KG1 (cell line): ENCODE measurements at regions not wholly inside any gene's neighbourhood (a gene's known extent, or its start where the extent isn't known, plus 50 kb on each side); places are given as distances from the start of the nearest gene placed in this dataset.

ENCODE experiments used
- DNase-seq: peaks from one replicate; lab custom pipeline; 2025; lab: John Stamatoyannopoulos, UW

DNA sequence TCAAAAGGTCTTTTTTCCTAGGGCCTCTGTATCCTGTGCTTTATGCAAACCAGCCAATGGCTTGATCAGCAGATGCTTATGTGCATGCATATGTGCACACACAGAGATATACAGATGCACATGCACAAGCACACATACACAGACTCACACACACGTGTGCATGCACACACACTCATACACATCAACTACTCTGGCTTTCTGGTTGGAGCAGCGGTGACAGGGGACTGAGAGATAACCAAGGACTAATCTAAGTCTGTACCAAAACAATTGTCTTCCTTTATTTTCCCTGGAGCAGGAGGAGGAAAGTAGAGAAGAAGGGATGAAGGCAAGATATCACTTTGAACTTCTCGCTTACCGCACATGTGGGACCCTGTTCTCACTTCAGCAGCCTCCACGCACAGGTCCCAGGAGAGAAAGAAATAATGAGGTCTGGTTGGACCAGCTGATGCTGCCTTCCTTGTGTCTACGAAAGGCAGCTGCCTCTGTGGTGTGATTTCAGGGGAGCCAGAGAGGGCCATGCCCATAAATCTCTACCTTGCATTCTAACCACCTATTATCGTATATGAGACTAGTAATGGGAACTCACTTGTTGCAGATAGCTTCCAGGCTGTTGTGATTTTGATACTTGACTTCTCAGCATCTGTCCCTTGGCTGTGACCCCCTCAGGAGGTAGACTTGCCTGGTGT lies 338.0 kb downstream of the EN1 start:
- no peak for DNase-seq

DNA sequence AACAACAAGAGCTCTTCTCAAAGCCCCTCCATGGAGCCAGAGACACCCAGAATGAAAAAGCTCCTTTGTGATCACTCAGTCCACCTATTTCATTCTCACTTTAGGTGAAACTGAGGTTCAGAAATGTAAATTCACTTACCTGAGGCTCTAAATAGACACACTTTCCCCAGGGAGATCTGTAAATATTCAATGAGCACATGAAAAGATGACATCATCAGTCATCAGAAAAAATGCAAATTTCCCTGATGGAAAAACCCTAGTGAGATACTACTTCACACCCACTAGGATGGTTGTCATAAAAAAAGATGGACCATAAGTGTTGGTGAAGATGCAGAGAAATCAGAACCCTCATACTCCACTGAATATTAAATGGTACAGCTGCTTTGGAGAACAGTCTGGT lies 339.2 kb downstream of the EN1 start:
- no peak for DNase-seq

DNA sequence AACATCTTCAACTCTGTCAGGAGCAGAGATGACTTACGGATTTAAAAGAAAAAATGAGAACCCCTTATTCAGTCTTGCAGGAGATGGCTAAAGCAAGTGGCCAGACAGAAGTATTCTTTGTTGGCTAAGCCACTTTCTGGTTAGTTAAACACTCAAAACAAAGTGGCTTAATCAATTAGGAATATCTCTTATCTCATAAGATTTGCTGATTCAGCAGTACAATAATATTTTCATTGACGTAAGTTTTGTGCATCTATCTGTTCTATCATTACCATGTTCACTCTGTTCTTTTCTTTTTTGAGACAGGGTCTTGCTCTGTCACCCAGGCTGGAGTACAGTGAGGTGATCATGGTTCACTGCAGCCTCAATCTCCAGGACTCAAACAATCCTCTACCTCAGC lies 342.0 kb downstream of the EN1 start:
- DNase-seq: no peak

DNA sequence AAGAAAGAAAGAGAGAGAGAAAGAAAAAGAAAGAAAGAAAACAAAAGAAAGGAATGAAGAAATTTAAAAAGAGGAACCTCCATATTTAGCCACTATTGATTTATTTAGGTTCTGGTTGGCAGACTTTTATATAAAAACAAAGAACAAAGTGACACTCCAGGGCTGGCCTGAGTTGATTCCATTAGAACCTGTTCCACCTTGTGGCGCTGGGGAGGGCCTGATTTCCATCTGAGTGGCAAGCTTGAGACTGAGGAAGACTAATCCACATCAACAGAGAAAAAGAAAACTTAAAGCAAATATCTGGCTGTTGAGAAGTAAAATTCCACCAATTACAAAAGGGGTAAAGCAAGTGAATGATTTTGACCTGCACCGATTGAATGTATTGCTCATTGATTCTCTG lies 345.3 kb downstream of the EN1 start:
- no peak for DNase-seq

DNA sequence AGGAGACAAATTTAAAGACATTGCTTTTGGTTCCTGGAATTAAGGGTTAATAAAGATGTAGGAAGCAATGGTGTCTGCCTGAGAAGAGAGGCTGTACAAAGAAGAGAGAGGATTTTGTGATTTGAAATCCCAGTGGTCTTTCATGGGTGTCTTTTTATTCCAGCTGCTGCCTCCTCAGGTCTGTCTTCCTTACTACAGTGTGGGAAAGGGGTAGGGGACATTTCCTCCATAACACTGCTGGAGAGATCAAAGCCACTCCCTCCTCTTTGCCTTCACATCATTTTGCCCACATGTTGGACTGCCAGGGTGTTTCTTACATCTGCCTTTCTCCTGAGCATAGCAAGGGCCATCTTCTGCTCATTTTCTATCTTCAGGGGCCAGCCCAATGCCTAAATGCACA lies 348.5 kb downstream of the EN1 start:
- no peak for DNase-seq

DNA sequence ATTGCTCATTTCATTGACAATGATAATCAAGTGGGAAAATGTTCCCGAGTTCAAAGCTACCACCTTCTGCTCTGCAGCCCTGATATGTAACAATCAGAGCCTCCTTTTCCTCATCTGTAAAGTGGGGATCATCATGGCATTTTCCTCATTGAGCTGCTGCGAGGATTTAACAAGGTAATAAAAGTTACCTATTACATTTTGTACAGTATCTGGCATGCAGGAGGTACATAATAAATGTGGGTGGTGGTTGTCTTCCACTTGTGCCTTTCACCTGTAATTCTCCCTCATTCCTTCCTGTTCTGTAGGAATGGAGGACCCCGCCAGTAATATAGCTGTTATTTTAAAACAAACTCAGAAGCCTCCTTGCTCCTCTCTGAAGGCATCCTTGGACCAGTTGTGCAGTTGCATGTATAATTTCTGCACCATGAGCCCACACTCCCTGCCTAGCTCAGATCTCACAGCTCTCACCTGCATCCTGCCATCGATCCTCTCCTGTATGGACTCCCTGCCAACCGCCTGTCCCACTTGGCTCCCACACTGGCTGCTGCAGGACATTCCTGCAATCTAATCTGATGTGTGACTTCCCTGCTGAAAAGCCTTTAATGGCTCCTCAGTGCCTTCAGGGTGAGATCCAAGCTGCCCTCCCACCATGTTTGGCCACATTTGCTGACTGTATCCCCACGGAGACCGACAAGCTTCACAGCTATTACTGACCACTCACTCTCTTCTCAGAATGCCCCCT lies 350.4 kb downstream of the EN1 start:
- DNase-seq: no peak

DNA sequence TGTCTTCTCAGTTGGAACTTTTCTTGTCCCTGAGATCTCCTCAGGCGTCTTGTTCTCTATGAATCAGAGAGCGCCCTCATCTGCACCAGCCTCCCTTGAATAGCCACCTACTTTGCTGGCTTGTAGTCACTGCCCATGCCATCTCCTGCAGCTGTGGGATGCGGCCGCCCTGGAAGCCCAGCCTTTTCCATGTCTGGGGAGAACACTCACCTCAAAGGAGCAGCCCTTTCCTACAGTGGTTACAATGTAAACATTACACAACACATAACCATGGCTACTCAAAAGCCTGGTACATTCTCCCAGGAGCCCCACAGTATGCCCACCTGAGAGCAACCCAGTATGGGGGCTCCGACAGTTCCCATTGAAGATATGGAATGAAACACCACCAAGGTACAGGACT lies 351.0 kb downstream of the EN1 start:
- no peak for DNase-seq

DNA sequence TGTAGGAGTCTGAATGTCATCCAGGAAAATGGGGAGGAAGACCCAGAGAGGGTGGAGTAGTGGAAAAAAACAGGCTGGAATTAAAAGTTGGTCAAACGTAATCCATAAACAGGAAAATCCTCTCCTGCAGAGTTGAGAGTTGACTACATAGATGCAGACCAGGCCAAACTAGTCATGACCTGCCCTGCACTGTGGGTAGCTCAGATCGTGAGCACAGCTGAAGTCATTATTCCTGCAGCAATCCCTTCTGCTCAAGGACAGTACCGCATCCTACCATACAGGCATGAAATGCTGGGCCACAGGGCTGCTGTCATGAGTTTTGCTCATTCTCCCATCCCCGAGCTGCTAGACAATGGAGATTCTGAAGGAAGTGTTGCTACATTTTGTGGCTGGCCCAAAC lies 352.2 kb downstream of the EN1 start:
- DNase-seq: no peak

DNA sequence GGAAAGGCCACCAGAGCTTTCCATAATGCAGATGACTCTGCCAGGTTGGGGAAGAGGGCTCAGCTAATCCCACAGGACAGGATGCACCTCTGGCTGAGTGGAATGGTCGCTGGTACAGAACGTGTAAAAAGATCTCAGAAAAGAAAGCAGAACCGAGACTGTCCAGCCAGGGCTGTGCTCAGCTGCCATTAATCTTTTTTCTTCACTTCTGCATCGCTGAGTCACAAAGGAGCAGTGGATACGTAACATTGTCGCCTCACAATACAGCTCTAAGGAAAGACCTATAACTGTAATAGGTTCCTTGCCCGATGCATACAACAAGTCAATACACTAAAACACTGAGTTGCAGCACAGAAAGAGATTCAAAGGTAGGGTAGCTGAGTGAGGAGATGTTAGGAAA lies 354.2 kb downstream of the EN1 start:
- DNase-seq: no peak

DNA sequence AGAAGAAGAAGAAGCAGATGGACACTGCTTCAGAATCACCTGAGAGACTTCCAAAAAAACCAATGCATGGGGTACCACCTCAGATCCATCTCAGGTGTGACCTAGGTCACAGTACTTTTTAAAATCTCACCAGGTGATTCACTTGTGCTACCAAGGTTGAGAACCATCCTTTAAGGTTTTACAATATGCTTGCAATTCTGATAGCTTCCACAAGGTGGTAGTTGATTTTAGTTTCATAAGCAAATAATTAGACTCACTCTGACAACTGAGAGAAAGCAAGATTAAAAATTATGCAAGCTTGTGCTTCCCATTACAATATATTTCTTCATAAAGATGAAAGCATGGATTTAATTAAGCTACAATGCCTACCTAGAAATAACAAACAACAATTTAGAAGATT lies 355.1 kb downstream of the EN1 start:
- no peak for DNase-seq

DNA sequence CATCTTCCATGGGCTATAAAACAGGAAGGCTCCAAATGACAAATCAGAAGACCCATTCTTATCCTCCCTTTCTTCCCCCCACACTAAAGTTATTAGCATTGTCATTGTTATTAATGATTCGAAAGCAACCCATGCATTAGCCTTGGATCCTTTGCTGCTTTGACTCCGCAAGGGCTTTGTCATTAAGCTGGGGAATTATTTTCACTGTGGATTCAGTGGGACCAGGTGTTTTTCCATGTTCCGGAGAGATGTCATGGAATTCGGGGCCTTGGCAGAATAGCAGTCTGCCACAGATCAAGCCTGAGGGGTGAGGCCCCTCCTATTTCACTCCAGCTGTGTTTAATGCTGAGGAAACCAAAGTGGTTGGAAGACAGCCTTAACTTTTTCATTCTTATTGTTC lies 357.1 kb downstream of the EN1 start:
- no peak for DNase-seq

DNA sequence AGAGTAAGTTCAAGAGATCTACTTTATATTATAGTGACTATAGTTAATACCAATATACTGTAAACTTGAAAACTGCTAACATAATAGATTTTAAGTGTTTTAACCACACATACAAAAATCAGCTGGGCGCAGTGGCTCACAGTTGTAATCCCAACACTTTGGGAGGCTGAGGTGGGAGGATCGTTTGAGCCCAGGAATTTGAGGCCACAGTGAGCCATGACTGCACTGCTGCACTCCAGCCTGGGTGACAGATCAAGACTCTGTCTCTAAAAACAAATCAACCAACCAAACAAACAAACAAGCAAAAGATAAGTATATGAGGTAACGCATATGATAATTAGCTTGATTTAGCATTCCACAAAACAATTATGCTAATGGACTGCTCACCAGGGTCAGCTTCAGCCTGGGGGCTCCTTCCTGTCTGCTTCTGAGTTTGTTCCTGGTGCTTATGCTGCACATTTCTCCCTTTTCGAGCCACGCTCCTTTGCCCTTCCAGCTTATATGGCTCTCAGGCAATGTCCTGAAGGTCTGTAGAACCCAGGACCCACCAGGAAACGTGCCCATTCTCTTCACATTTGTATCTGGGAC lies 357.6 kb downstream of the EN1 start:
- no peak for DNase-seq

DNA sequence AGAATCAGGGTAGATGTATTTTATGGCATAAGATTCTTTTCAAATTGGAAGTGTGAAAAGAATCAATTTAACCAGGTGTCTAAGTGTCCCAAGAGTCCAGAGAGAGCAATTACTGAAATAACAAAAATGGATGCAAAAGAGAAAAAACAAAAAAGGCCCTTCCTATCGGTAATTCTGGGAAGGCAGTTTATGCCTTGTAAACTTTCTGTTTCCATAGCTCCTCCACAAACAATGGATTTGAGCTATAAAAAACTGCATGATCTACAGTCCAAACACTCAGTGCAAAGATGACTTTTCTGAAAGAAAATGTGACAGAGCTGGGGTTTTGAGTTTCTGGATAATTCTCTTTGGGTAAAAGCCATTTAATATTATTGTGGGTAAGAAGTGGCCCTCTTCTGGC lies 366.1 kb downstream of the EN1 start:
- no peak for DNase-seq

DNA sequence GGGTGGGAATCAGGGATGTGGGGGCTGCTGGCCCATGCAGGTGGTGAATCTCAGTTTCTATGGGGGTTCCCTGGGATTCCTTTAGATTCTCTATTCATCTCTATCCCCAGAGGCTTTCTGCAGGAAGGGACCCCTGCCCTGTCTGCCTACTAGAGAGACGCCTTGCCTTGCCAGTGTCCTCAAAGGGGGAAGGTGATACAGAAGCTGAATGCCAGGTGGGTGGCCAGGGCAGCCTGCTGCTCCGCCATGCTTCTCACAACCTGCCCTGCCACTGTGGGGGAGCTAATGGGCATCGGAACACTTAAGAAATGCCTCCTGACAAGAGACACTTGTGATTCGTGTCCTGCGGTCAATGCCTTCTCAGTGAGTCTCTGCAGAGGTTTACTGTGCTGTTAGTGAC lies 368.4 kb downstream of the EN1 start:
- DNase-seq: no peak

DNA sequence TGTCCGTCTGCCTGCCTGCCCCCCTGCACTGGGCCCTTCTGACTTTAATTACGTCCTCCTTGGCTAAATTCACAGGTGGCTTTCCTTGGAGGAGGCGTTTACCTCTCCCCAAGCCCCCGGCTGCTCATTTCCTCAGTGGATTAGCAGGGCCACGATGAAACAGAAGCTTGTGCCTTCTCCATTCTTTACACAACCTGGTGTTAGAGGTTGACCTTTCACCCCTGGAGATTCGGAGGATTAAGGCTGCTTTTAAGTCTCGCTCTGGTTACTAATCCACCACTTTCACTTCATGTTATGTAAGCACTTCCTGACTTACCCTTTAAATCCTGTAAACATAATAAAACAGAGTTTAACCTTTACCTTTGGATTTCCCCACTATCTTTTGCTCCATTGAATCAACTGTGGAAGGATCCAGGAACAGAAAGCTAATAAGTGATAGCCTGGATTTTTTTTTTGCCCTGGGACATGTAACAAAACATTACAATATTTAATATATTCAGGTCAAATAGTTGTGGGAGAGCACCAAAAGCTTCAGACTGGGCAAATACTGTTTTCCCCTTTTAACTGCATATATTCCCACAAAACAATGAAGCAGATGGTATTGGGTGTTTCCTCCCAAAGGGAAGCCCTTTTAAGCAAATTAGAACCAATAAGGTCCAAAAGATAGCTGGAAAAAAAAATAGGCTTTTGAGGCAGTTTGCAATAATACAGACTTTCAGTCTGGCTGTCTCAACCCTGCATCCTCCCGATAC lies 370.2 kb downstream of the EN1 start:
- no peak for DNase-seq

DNA sequence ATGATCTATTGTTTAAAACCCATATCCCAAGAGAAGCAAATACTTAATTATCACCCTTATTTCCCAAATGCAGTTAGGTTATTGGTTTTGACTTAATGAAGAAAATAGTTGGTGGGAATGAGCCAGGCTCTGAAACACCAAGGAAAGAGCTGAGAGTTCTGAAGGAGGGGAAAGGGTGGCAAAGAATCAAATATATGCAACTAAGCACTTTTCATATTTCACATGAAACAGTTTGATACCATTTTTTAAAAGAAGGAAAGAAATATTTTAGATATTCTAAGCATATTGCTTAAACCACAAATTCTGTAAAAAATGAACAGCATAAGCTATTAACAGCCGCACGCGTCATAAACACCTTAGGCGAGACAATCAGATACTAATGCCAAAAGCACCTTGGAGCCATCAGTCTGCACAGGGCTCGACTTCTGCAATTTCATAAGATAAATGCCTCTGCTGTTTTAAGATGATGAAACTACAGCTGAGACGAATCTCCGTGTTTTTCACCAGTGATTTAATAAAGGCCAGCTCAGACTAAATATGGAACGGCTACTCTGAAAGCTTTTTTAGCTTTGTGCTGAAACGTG lies 371.7 kb downstream of the EN1 start:
- DNase-seq: no peak

DNA sequence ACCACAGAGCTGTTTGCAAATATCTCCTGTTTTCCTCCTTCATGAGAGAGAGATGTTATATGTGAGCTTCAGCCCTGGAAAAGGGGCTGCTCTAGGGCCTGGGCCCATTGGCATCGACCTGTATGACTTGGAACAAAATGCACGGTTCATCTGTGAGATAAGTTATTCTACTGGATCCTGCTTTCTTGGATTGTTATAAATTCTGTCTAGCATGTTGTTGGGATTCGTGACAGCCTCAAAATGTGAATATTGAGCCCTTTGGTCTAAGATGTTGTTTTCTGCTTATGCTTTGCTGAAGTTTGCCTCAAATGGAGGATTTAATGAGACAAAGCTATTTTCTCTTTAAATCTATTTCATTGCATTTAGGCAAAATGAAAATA lies 372.9 kb downstream of the EN1 start:
- DNase-seq: no peak

DNA sequence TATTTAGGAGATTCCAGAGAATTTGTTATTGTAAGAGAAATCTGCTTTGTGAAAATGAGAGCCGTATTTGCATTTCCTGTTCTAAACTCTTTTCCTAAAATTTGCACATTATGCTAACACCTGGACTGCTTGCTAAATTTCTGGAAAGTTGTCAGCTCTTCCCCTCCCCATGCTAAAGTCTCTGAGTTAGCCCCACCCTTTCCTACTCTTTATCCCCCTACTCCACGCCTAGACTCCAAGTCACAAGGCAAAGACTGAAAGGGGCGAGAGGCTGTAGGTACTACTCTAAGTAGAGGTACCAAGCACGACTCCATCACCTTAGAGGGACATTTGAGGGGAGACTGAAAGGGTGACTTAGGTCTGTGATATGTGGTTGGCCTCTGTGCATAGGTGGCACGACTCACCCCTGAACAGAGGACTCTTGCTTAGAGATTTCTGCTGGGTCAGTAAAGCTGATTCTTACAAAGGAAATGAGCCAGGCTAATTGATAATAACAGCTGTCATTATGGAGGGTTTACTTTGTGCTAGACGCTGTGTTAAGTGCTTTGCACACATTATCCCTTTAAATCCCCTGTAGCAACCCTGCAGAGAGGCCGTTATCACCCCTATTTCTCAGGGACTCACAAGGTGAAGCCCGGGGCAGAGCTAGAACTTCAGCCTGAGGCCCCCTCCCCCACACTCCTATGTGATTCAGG lies 373.5 kb downstream of the EN1 start:
- no peak for DNase-seq

DNA sequence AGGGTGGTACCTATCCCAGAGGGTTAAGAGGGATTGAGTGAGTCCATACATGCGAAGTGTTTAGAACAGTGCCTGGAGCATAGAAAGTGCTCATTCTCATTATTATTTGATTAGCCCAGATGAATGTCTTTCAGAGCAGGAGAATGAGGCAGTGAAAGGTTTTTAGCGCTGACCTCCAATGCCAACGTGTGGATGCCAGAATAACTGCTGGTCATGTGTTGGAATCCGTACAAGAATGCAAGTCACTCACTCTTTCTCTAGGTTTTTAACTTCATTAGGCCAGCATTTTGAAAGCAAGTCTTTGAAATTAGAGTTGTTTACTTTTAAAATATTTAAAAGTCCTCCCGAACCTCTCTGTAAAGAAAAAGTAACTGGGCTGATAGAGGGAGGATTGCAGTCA lies 374.2 kb downstream of the EN1 start:
- DNase-seq: no peak

DNA sequence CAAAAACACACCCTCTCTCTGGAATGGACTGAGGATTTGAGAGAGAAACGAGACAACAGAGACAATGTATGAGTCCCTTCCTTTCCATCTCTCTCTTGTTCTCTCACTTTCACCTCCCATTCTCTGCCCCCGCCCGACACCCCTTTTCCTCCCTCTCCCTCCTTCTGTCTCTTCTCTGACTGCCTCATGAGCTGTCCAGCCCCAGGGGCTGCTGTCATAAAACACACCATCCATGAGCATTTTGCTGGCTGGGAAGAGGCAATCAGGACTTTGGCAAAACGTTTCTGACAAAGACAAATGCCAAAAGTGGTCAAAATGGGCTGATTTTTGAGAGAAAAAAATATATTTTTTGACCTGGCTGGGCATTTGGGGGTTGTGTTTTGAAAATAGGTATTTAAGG lies 377.2 kb downstream of the EN1 start:
- DNase-seq: no peak

DNA sequence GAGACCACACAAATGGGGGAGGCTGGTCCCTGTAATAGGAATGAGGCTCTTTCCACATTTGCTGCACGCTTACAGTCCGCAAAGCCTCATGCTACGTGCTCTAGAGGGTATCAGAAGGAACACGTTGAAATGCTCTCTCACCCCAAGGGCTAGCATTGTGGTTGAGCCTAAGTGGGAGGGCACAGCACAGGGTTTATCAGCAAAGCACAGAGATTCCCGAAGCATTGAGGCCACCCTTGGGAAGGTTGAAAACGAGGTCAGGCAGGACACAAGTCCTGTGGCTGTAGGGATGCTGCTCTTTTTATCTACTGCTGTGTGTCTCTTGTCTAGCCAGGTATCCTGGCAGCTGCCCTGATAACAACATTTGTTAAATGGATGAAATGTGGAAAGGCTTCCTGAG lies 378.3 kb downstream of the EN1 start:
- DNase-seq: no peak
